ENCODE measurements at regions not wholly inside any gene's neighbourhood (a gene's known extent, or its start where the extent isn't known, plus 50 kb on each side); places are given as distances from the start of the nearest gene placed in this dataset.

GRCh38 chr6:113004054-113004453 is 656.9 kb downstream of the RFPL4B start:
- H3K27ac ChIP-seq (replicated peaks): no peak overlapping the region

DNA sequence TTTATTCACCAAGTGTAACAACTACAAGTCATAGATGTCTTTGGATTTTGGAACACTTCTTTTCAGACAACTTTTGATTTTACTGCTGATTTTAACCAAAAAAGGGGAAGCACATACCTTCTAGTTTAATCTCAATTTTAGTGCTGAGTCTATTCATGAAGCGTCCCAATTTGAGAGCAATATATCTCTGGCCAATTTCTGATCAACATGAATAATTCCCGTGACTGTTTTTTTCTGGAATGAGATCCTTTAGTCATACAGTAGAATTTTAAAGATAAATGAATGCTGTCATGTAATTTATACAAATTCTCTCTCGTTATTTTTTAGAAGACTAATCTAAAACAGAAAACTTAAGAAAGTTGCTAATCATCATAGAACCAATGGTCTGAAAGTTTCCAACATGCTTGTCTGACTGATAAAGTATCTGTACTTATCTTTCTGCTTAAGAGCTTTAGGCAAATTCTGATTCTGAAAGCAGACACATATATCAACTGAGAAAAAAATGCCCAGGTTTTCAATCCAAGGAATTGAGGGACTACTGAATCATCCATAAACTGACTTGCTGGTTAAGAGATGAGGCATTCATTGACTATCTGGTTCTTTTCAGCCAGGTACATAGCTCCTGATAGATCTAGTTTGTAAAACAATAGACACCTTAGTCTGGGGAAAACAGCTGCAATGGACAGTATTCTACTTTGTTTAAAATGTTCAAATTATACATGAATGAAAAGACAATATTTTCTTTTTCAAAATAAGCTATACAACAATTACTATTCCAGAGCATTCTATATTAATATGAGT is 657.5 kb downstream of the RFPL4B start:
- DNase-seq (ENCODE audit: low read depth in 1 of 2, low spot score in 1 of 2): no peak
- TF ChIP-seq, protein P1, sequence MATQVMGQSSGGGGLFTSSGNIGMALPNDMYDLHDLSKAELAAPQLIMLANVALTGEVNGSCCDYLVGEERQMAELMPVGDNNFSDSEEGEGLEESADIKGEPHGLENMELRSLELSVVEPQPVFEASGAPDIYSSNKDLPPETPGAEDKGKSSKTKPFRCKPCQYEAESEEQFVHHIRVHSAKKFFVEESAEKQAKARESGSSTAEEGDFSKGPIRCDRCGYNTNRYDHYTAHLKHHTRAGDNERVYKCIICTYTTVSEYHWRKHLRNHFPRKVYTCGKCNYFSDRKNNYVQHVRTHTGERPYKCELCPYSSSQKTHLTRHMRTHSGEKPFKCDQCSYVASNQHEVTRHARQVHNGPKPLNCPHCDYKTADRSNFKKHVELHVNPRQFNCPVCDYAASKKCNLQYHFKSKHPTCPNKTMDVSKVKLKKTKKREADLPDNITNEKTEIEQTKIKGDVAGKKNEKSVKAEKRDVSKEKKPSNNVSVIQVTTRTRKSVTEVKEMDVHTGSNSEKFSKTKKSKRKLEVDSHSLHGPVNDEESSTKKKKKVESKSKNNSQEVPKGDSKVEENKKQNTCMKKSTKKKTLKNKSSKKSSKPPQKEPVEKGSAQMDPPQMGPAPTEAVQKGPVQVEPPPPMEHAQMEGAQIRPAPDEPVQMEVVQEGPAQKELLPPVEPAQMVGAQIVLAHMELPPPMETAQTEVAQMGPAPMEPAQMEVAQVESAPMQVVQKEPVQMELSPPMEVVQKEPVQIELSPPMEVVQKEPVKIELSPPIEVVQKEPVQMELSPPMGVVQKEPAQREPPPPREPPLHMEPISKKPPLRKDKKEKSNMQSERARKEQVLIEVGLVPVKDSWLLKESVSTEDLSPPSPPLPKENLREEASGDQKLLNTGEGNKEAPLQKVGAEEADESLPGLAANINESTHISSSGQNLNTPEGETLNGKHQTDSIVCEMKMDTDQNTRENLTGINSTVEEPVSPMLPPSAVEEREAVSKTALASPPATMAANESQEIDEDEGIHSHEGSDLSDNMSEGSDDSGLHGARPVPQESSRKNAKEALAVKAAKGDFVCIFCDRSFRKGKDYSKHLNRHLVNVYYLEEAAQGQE (IDR thresholded peaks at IDR 0.05; ENCODE audit: insufficient replicate concordance, low read depth): no peak
- no peak overlapping the region for H3K4me3 ChIP-seq (replicated peaks; ENCODE audit: insufficient read depth, low read length)
- H3K27me3 ChIP-seq (ENCODE audit: insufficient read depth, poor library complexity, severe bottlenecking): no peaks in the 10 kb centered on the region
- H3K27ac ChIP-seq (replicated peaks): no peak overlapping the region

More at GRCh38 chr6:113004054-113004453, 656.9 kb downstream of the RFPL4B start:
- TF ChIP-seq SPI1 (IDR thresholded peaks at IDR 0.05; ENCODE audit: borderline replicate concordance, low read depth) (no peak), POLR2AphosphoS5 (IDR thresholded peaks at IDR 0.05; ENCODE audit: low read depth) (no peak), GABPA (IDR thresholded peaks at IDR 0.05; ENCODE audit: low read depth) (no peak)
- TF ChIP-seq, protein P2, sequence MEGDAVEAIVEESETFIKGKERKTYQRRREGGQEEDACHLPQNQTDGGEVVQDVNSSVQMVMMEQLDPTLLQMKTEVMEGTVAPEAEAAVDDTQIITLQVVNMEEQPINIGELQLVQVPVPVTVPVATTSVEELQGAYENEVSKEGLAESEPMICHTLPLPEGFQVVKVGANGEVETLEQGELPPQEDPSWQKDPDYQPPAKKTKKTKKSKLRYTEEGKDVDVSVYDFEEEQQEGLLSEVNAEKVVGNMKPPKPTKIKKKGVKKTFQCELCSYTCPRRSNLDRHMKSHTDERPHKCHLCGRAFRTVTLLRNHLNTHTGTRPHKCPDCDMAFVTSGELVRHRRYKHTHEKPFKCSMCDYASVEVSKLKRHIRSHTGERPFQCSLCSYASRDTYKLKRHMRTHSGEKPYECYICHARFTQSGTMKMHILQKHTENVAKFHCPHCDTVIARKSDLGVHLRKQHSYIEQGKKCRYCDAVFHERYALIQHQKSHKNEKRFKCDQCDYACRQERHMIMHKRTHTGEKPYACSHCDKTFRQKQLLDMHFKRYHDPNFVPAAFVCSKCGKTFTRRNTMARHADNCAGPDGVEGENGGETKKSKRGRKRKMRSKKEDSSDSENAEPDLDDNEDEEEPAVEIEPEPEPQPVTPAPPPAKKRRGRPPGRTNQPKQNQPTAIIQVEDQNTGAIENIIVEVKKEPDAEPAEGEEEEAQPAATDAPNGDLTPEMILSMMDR (IDR thresholded peaks at IDR 0.05; ENCODE audit: insufficient read depth, low read length): no peak
- TF ChIP-seq, protein P1 (IDR thresholded peaks at IDR 0.05; ENCODE audit: insufficient replicate concordance, low read depth): no peak
- DNase-seq (ENCODE audit: low read depth in 1 of 2, low spot score in 1 of 2): no peak
- H3K4me3 ChIP-seq (replicated peaks; ENCODE audit: insufficient read depth, low read length): no peak overlapping the region
- no peaks in the 10 kb centered on the region for H3K27me3 ChIP-seq (ENCODE audit: insufficient read depth, poor library complexity, severe bottlenecking)

DNA sequence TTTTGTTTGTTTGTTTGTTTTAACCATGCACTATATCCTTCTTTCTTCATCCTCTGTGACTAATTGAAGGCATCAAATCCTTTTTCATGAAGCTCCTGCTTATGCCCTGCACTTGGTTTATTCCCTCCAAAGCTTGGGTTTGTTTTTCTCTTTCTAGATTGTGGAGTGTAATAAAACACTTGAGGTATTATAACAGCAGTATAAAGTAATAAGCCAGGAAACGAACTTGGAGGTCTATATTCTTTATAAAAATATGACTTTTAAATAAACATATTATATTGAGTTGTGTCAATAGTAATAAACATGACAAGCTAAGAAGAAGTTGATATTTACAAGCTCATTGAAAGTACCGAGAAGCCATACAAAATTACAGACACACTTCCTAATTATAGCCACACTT is 659.4 kb downstream of the RFPL4B start:
- H3K27ac ChIP-seq (replicated peaks): no peak overlapping the region
- TF ChIP-seq, protein P2 (IDR thresholded peaks at IDR 0.05; ENCODE audit: insufficient read depth, low read length): no peak
- TF ChIP-seq, protein P1 (IDR thresholded peaks at IDR 0.05; ENCODE audit: insufficient replicate concordance, low read depth): no peak
- TF ChIP-seq POLR2AphosphoS5 (IDR thresholded peaks at IDR 0.05; ENCODE audit: low read depth) (no peak), GABPA (IDR thresholded peaks at IDR 0.05; ENCODE audit: low read depth) (no peak), SPI1 (IDR thresholded peaks at IDR 0.05; ENCODE audit: borderline replicate concordance, low read depth) (no peak)
- no peaks in the 10 kb centered on the region for H3K27me3 ChIP-seq (ENCODE audit: insufficient read depth, poor library complexity, severe bottlenecking)
- no peak overlapping the region for H3K4me3 ChIP-seq (replicated peaks; ENCODE audit: insufficient read depth, low read length)
- no peak for DNase-seq (ENCODE audit: low read depth in 1 of 2, low spot score in 1 of 2)
